ENCODE measurements at regions not wholly inside any gene's neighbourhood (a gene's known extent, or its start where the extent isn't known, plus 50 kb on each side); places are given as distances from the start of the nearest gene placed in this dataset.
"Not testable (repeated sequence)": the region's sequence is repeated elsewhere in the genome, so short reads cannot be mapped to it uniquely, and the experiment has no call there.

- 80% methylated on average over 1 of the region's 2 CpGs for WGBS (ENCODE audit: insufficient coverage)
- H3K4me3 ChIP-seq (ENCODE audit: low read depth, low read length), result no peak overlapping the region
- H3K4me1 ChIP-seq (ENCODE audit: control insufficient read depth, insufficient read depth, low read length), result no peaks in the 10 kb centered on the region
- DNase-seq (ENCODE audit: low read depth in 4 of 6, low spot score in 6 of 6), result no peak
- H3K27ac ChIP-seq (ENCODE audit: low read depth, low read length), result no peak overlapping the region
- H3K9me3 ChIP-seq (ENCODE audit: control insufficient read depth, insufficient read depth, low read length), result no peaks in the 10 kb centered on the region
- H3K27me3 ChIP-seq (ENCODE audit: control insufficient read depth, insufficient read depth, low read length), result no peaks in the 10 kb centered on the region
- no peaks in the 10 kb centered on the region for H3K36me3 ChIP-seq (ENCODE audit: control insufficient read depth, insufficient read depth, low read length)
These were observed 238.9 kb upstream of the ZNF804A start for GRCh38 chr2:184359379-184359778.

- no peaks in the 10 kb centered on the region for H3K4me1 ChIP-seq (ENCODE audit: control insufficient read depth, insufficient read depth, low read length)
- DNase-seq (ENCODE audit: low read depth in 4 of 6, low spot score in 6 of 6), result no peak
- no peak overlapping the region for H3K27ac ChIP-seq (ENCODE audit: low read depth, low read length)
- WGBS (ENCODE audit: insufficient coverage), result 54% methylated on average over 3 of the region's 5 CpGs
- no peaks in the 10 kb centered on the region for H3K27me3 ChIP-seq (ENCODE audit: control insufficient read depth, insufficient read depth, low read length)
- no peak overlapping the region for H3K4me3 ChIP-seq (ENCODE audit: low read depth, low read length)
- H3K36me3 ChIP-seq (ENCODE audit: control insufficient read depth, insufficient read depth, low read length), result no peaks in the 10 kb centered on the region
- no peaks in the 10 kb centered on the region for H3K9me3 ChIP-seq (ENCODE audit: control insufficient read depth, insufficient read depth, low read length)
These were observed 235.1 kb upstream of the ZNF804A start for GRCh38 chr2:184363213-184363612.

DNA sequence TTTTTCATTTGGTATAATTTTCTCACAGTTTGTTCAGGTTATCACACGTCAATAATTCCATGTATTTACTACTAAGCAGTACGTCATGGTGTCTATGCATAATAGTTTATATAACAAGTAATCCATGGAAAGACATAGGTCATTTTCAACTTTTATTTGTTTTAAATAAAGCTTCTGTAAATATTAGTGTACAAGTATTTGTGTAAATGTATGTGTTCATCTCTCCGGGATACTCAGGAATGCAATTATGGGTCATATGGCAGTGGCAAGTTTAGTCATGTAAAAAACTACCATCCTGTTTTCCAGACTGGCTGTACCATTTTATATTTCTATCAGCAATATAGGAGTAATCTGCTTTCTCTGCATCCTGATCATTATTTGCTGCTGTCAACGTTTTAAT lies 231.1 kb upstream of the ZNF804A start:
- Histone ChIP-seq H3K36me3 (ENCODE audit: control insufficient read depth, insufficient read depth, low read length) (no peaks in the 10 kb centered on the region), H3K4me1 (ENCODE audit: control insufficient read depth, insufficient read depth, low read length) (no peaks in the 10 kb centered on the region), H3K27ac (ENCODE audit: low read depth, low read length) (no peak overlapping the region), H3K27me3 (ENCODE audit: control insufficient read depth, insufficient read depth, low read length) (no peaks in the 10 kb centered on the region), H3K4me3 (ENCODE audit: low read depth, low read length) (no peak overlapping the region), H3K9me3 (ENCODE audit: control insufficient read depth, insufficient read depth, low read length) (no peaks in the 10 kb centered on the region)
- no CpG with 5 or more reads among the region's 4 CpGs for WGBS (ENCODE audit: insufficient coverage)
- no peak for DNase-seq (ENCODE audit: low read depth in 4 of 6, low spot score in 6 of 6)

DNA sequence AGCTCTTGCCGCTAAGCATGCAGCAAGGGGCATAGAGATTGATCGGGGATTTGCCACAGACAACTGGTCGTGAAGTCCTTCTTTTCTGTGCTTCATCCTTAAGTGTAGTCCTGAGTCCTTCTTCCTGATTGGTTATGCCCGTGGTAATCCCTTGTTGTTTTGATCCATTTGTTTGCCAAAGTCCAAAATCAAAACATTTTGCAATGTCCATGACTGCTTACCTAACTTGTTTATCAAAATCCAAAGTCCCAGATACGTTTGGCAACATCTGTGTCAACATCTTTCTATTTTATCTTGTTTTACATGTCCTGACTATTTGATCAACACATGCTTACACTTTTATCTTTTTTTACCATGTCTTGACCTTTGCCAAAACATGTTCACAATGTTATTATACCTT lies 229.0 kb upstream of the ZNF804A start:
- Histone ChIP-seq H3K36me3 (ENCODE audit: control insufficient read depth, insufficient read depth, low read length) (no peaks in the 10 kb centered on the region), H3K9me3 (ENCODE audit: control insufficient read depth, insufficient read depth, low read length) (no peaks in the 10 kb centered on the region), H3K4me1 (ENCODE audit: control insufficient read depth, insufficient read depth, low read length) (no peaks in the 10 kb centered on the region), H3K27ac (ENCODE audit: low read depth, low read length) (no peak overlapping the region), H3K27me3 (ENCODE audit: control insufficient read depth, insufficient read depth, low read length) (no peaks in the 10 kb centered on the region), H3K4me3 (ENCODE audit: low read depth, low read length) (no peak overlapping the region)
- DNase-seq (ENCODE audit: low read depth in 4 of 6, low spot score in 6 of 6), result no peak
- 77% methylated on average over 5 of the region's 5 CpGs for WGBS (ENCODE audit: insufficient coverage)

DNA sequence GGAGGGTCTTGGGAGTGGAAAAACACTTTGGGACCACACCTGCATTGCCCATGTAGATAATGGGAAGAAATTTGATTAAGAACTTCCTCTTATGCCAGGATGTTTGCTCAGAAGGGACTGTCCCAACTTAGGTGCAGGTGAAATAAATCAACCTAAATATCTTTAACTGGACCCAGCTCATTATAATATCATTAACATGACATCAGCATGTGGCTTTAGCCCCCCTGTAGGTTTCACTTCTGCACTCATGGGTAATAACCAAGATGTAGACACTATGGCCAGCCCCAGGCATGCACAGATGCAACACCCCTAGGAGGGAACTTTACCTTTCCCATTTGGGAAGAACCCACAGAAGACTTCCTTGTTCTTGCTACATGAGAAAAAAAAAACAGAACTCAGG lies 227.4 kb upstream of the ZNF804A start:
- H3K36me3 ChIP-seq (ENCODE audit: control insufficient read depth, insufficient read depth, low read length), result no peaks in the 10 kb centered on the region
- H3K27ac ChIP-seq (ENCODE audit: low read depth, low read length), result no peak overlapping the region
- no peaks in the 10 kb centered on the region for H3K9me3 ChIP-seq (ENCODE audit: control insufficient read depth, insufficient read depth, low read length)
- H3K4me3 ChIP-seq (ENCODE audit: low read depth, low read length), result no peak overlapping the region
- DNase-seq (ENCODE audit: low read depth in 4 of 6, low spot score in 6 of 6), result no peak
- H3K4me1 ChIP-seq (ENCODE audit: control insufficient read depth, insufficient read depth, low read length), result no peaks in the 10 kb centered on the region
- H3K27me3 ChIP-seq (ENCODE audit: control insufficient read depth, insufficient read depth, low read length), result no peaks in the 10 kb centered on the region

GRCh38 chr2:184371641-184372040 lies 226.7 kb upstream of the ZNF804A start:
- no peaks in the 10 kb centered on the region for H3K9me3 ChIP-seq (ENCODE audit: control insufficient read depth, insufficient read depth, low read length)
- no peaks in the 10 kb centered on the region for H3K36me3 ChIP-seq (ENCODE audit: control insufficient read depth, insufficient read depth, low read length)
- no peak overlapping the region for H3K27ac ChIP-seq (ENCODE audit: low read depth, low read length)
- H3K4me3 ChIP-seq (ENCODE audit: low read depth, low read length), result no peak overlapping the region
- 83% methylated on average over 1 of the region's 1 CpG for WGBS (ENCODE audit: insufficient coverage)
- no peaks in the 10 kb centered on the region for H3K27me3 ChIP-seq (ENCODE audit: control insufficient read depth, insufficient read depth, low read length)
- DNase-seq (ENCODE audit: low read depth in 4 of 6, low spot score in 6 of 6), result no peak
- no peaks in the 10 kb centered on the region for H3K4me1 ChIP-seq (ENCODE audit: control insufficient read depth, insufficient read depth, low read length)

GRCh38 chr2:184372484-184372883 lies 225.8 kb upstream of the ZNF804A start:
- Histone ChIP-seq H3K9me3 (ENCODE audit: control insufficient read depth, insufficient read depth, low read length) (no peaks in the 10 kb centered on the region), H3K27ac (ENCODE audit: low read depth, low read length) (no peak overlapping the region), H3K27me3 (ENCODE audit: control insufficient read depth, insufficient read depth, low read length) (no peaks in the 10 kb centered on the region), H3K4me3 (ENCODE audit: low read depth, low read length) (no peak overlapping the region), H3K4me1 (ENCODE audit: control insufficient read depth, insufficient read depth, low read length) (no peaks in the 10 kb centered on the region), H3K36me3 (ENCODE audit: control insufficient read depth, insufficient read depth, low read length) (no peaks in the 10 kb centered on the region)
- no peak for DNase-seq (ENCODE audit: low read depth in 4 of 6, low spot score in 6 of 6)

GRCh38 chr2:184394642-184395041 lies 203.7 kb upstream of the ZNF804A start:
- no peaks in the 10 kb centered on the region for H3K9me3 ChIP-seq (ENCODE audit: control insufficient read depth, insufficient read depth, low read length)
- no peaks in the 10 kb centered on the region for H3K27me3 ChIP-seq (ENCODE audit: control insufficient read depth, insufficient read depth, low read length)
- no peak overlapping the region for H3K4me3 ChIP-seq (ENCODE audit: low read depth, low read length)

DNA sequence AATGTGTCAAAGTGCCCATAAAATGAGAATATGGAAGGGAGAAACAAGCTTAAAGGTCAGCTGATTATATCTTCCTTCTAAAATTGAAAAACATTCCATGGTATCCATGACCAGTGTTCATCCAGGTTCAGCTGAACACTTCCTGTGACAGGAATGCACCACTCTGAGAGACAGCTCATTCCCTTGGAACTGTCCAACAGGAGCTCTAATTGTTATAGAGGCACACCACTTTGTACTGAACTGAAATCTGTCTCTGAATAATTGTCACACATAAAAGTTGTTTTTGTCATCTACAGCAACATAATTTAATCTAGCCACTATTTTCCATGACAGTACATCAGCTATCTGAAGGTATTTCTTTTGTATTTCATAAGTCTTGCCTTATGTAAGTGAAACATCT lies 195.9 kb upstream of the ZNF804A start:
- Histone ChIP-seq H3K4me1 (ENCODE audit: control insufficient read depth, insufficient read depth, low read length) (no peaks in the 10 kb centered on the region), H3K36me3 (ENCODE audit: control insufficient read depth, insufficient read depth, low read length) (no peaks in the 10 kb centered on the region), H3K9me3 (ENCODE audit: control insufficient read depth, insufficient read depth, low read length) (peaks cover 2% of the 10 kb centered on the region), H3K27me3 (ENCODE audit: control insufficient read depth, insufficient read depth, low read length) (no peaks in the 10 kb centered on the region), H3K4me3 (ENCODE audit: low read depth, low read length) (no peak overlapping the region), H3K27ac (ENCODE audit: low read depth, low read length) (no peak overlapping the region)
- no peak for DNase-seq (ENCODE audit: low read depth in 4 of 6, low spot score in 6 of 6)

More at GRCh38 chr2:184394642-184395041, 203.7 kb upstream of the ZNF804A start:
- Histone ChIP-seq H3K36me3 (ENCODE audit: control insufficient read depth, insufficient read depth, low read length) (no peaks in the 10 kb centered on the region), H3K27ac (ENCODE audit: low read depth, low read length) (no peak overlapping the region), H3K4me1 (ENCODE audit: control insufficient read depth, insufficient read depth, low read length) (no peaks in the 10 kb centered on the region)
- DNase-seq (ENCODE audit: low read depth in 4 of 6, low spot score in 6 of 6), result peak in 2 of 6 donors; percentile 1 to 7

DNA sequence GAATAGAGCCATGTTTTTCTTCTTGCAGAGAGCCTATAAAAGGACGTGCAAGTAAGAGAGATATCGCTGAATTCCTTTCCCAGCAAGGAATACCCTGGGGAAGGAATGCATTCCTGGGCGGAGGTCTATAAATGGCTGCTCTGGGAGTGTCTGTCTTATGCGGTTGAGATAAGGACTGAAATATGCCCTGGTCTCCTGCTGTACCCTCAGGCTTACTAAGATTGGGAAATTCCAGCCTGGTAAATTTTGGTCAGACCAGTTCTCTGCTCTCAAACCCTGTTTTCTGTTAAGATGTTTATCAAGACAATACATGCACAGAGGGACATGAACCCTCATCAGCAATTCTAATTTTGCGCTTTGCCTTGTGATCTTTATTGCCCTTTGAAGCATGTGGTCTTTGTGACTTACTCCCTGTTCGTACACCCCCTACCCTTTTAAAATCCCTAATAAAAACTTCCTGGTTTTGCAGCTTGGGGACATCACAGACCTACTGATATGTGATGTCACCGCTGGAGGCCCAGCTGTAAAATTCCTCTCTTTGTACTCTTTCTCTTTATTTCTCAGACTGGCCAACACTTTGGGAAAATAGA lies 191.2 kb upstream of the ZNF804A start:
- not testable (repeated sequence) for H3K4me1 ChIP-seq (ENCODE audit: control insufficient read depth, insufficient read depth, low read length); H3K4me3 ChIP-seq (ENCODE audit: low read depth, low read length); DNase-seq (ENCODE audit: low read depth in 4 of 6, low spot score in 6 of 6); H3K27me3 ChIP-seq (ENCODE audit: control insufficient read depth, insufficient read depth, low read length); H3K9me3 ChIP-seq (ENCODE audit: control insufficient read depth, insufficient read depth, low read length); H3K27ac ChIP-seq (ENCODE audit: low read depth, low read length); H3K36me3 ChIP-seq (ENCODE audit: control insufficient read depth, insufficient read depth, low read length)
- WGBS (ENCODE audit: insufficient coverage), result 80% methylated on average over 4 of the region's 7 CpGs
